Astrocyte (in vitro differentiated cells and primary cell): ENCODE measurements at regions not wholly inside any gene's neighbourhood (a gene's known extent, or its start where the extent isn't known, plus 50 kb on each side); places are given as distances from the start of the nearest gene placed in this dataset.

ENCODE experiments used
- DNase-seq: peaks from one replicate; pipeline ENCODE4 v3.0.0-alpha.2; 2010; ENCODE audit warnings: low read depth
- FAIRE-seq: peaks from 2 replicates; lab custom pipeline; 2011; peaks lifted over from hg19 to GRCh38; lab: Jason Lieb, UNC
- H2AFZ ChIP-seq: 2 replicates; pipeline ENCODE4 v1.6.0; 2012; ENCODE audit warnings: low read depth, low read length, inconsistent platforms
- H3K27ac ChIP-seq: 2 replicates; pipeline ENCODE4 v1.5.1; 2011; ENCODE audit warnings: low read depth, low read length, inconsistent platforms
- H3K27me3 ChIP-seq: 2 replicates; pipeline ENCODE4 v1.6.0; 2011; ENCODE audit warnings: low read length, inconsistent platforms; ENCODE audit not compliant: insufficient read depth
- H3K36me3 ChIP-seq: 2 replicates; pipeline ENCODE4 v1.5.1; 2011; ENCODE audit warnings: low read length, inconsistent platforms; ENCODE audit not compliant: insufficient read depth
- H3K4me1 ChIP-seq: 2 replicates; pipeline ENCODE4 v1.5.1; 2011; ENCODE audit warnings: low read length, inconsistent platforms; ENCODE audit not compliant: insufficient read depth
- H3K4me2 ChIP-seq: 2 replicates; pipeline ENCODE4 v1.6.0; 2012; ENCODE audit warnings: low read length, inconsistent platforms
- H3K4me3 ChIP-seq: 2 replicates; pipeline ENCODE4 v1.5.1; 2011; ENCODE audit warnings: low read depth, mild to moderate bottlenecking, low read length, inconsistent platforms; ENCODE audit not compliant: insufficient read depth
- H3K79me2 ChIP-seq: 2 replicates; pipeline ENCODE4 v1.6.0; 2012; ENCODE audit warnings: mild to moderate bottlenecking, low read length, inconsistent platforms; ENCODE audit not compliant: insufficient read depth
- H3K9ac ChIP-seq: 2 replicates; pipeline ENCODE4 v1.6.0; 2012; ENCODE audit warnings: mild to moderate bottlenecking, low read length, inconsistent platforms
- H3K9me3 ChIP-seq: 2 replicates; pipeline ENCODE4 v1.5.1; 2012; ENCODE audit warnings: low read depth, mild to moderate bottlenecking, low read length, inconsistent platforms; ENCODE audit not compliant: insufficient read depth
- H4K20me1 ChIP-seq: 2 replicates; pipeline ENCODE4 v1.6.0; 2012; ENCODE audit warnings: low read length, inconsistent platforms; ENCODE audit not compliant: insufficient read depth
- H3K27ac Mint-ChIP-seq: one replicate; pipeline ENCODE4 v1.8.0; 2021; ENCODE audit warnings: mild to moderate bottlenecking, mixed read lengths; ENCODE audit not compliant: unreplicated experiment
- H3K27me3 Mint-ChIP-seq: one replicate; pipeline ENCODE4 v1.8.0; 2021; ENCODE audit warnings: low read depth, mixed read lengths; ENCODE audit not compliant: unreplicated experiment
- H3K36me3 Mint-ChIP-seq: one replicate; pipeline ENCODE4 v1.8.0; 2021; ENCODE audit warnings: low read depth, mixed read lengths; ENCODE audit not compliant: unreplicated experiment
- H3K4me1 Mint-ChIP-seq: one replicate; pipeline ENCODE4 v1.8.0; 2021; ENCODE audit warnings: low read depth, mixed read lengths; ENCODE audit not compliant: unreplicated experiment
- H3K4me3 Mint-ChIP-seq: one replicate; pipeline ENCODE4 v1.8.0; 2021; ENCODE audit warnings: mild to moderate bottlenecking, moderate library complexity, mixed read lengths; ENCODE audit not compliant: unreplicated experiment
- H3K9me3 Mint-ChIP-seq: one replicate; pipeline ENCODE4 v1.8.0; 2021; ENCODE audit warnings: mild to moderate bottlenecking, mixed read lengths; ENCODE audit not compliant: unreplicated experiment
- CTCF ChIP-seq: IDR thresholded peaks from 2 replicates; pipeline ENCODE4 v1.5.1; 2011; ENCODE audit warnings: low read depth, mild to moderate bottlenecking, inconsistent platforms, low read length, moderate library complexity; ENCODE audit not compliant: insufficient read depth
- EZH2 ChIP-seq: IDR thresholded peaks from 2 replicates; pipeline ENCODE4 v1.6.1; 2012; ENCODE audit warnings: mild to moderate bottlenecking, low read length, inconsistent platforms; ENCODE audit not compliant: insufficient read depth

GRCh38 chr1:177561436-177561835 lies 390.7 kb downstream of the BRINP2 start:
- Histone ChIP-seq H4K20me1 (no peaks in the 10 kb centered on the region), H3K27me3 (no peaks in the 10 kb centered on the region), H3K4me3 (no peak overlapping the region), H2AFZ (no peak overlapping the region), H3K36me3 (no peaks in the 10 kb centered on the region), H3K4me2 (no peak overlapping the region), H3K79me2 (no peaks in the 10 kb centered on the region), H3K27ac (no peak overlapping the region), H3K9me3 (no peaks in the 10 kb centered on the region), H3K4me1 (no peaks in the 10 kb centered on the region), H3K9ac (no peak overlapping the region)
- Mint-ChIP-seq H3K4me1 (no peaks in the 10 kb centered on the region), H3K27ac (no peak overlapping the region), H3K36me3 (no peaks in the 10 kb centered on the region), H3K4me3 (no peak overlapping the region), H3K9me3 (no peaks in the 10 kb centered on the region), H3K27me3 (no peaks in the 10 kb centered on the region)
- no peak for FAIRE-seq
- DNase-seq = no peak
- TF ChIP-seq CTCF = no peak
- no peak for TF ChIP-seq EZH2

- Mint-ChIP-seq H3K9me3 (no peaks in the 10 kb centered on the region), H3K27ac (no peak overlapping the region), H3K4me1 (no peaks in the 10 kb centered on the region), H3K4me3 (no peak overlapping the region), H3K27me3 (no peaks in the 10 kb centered on the region), H3K36me3 (no peaks in the 10 kb centered on the region)
- H3K9ac ChIP-seq = no peak overlapping the region
- no peak overlapping the region for H2AFZ ChIP-seq
- H3K79me2 ChIP-seq = no peaks in the 10 kb centered on the region
- H3K4me3 ChIP-seq = no peak overlapping the region
- H3K9me3 ChIP-seq = no peaks in the 10 kb centered on the region
- no peak overlapping the region for H3K4me2 ChIP-seq
- no peaks in the 10 kb centered on the region for H3K27me3 ChIP-seq
- no peak for TF ChIP-seq CTCF
- TF ChIP-seq EZH2 = no peak
- H3K4me1 ChIP-seq = no peaks in the 10 kb centered on the region
- H4K20me1 ChIP-seq = no peaks in the 10 kb centered on the region
- no peaks in the 10 kb centered on the region for H3K36me3 ChIP-seq
- no peak overlapping the region for H3K27ac ChIP-seq
- no peak for DNase-seq
- FAIRE-seq = no peak
These were observed 387.6 kb downstream of the BRINP2 start for GRCh38 chr1:177558372-177558771.

GRCh38 chr1:177556163-177556562 lies 385.4 kb downstream of the BRINP2 start:
- no peak overlapping the region for H3K4me2 ChIP-seq
- no peaks in the 10 kb centered on the region for H3K79me2 ChIP-seq
- H3K4me1 ChIP-seq = no peaks in the 10 kb centered on the region
- FAIRE-seq (no peak), DNase-seq (no peak)
- H3K27me3 ChIP-seq = no peaks in the 10 kb centered on the region
- H4K20me1 ChIP-seq = no peaks in the 10 kb centered on the region
- TF ChIP-seq CTCF (no peak), EZH2 (no peak)
- peaks cover 3% of the 10 kb centered on the region for H3K9me3 Mint-ChIP-seq
- no peaks in the 10 kb centered on the region for H3K36me3 ChIP-seq
- H2AFZ ChIP-seq = no peak overlapping the region
- no peak overlapping the region for H3K4me3 Mint-ChIP-seq
- H3K4me3 ChIP-seq = no peak overlapping the region
- H3K9me3 ChIP-seq = no peaks in the 10 kb centered on the region
- H3K36me3 Mint-ChIP-seq = no peaks in the 10 kb centered on the region
- H3K27ac Mint-ChIP-seq = no peak overlapping the region
- no peak overlapping the region for H3K27ac ChIP-seq
- no peaks in the 10 kb centered on the region for H3K4me1 Mint-ChIP-seq
- H3K27me3 Mint-ChIP-seq = no peaks in the 10 kb centered on the region
- no peak overlapping the region for H3K9ac ChIP-seq
